RWPE2 (cell line): ENCODE measurements at regions not wholly inside any gene's neighbourhood (a gene's known extent, or its start where the extent isn't known, plus 50 kb on each side); places are given as distances from the start of the nearest gene placed in this dataset.

Source experiments
- ATAC-seq: fragments of 200-7000 bp; cut with Tn5 transposase; 3 replicates; pipeline ENCODE4 v1.9.1; 2021; ENCODE audit warnings: low read depth
- DNase-seq: peaks from one replicate; pipeline ENCODE4 v3.0.0-alpha.2; 2020; ENCODE audit warnings: low spot score
- H3K27ac ChIP-seq: fragments of 450-650 bp; 2 replicates; pipeline ENCODE4 v1.5.1; 2017; ENCODE audit warnings: mild to moderate bottlenecking; ENCODE audit not compliant: poor library complexity, severe bottlenecking
- H3K27me3 ChIP-seq: fragments of 250-450 bp; sonication (Bioruptor Pico); 2 replicates; pipeline ENCODE4 v1.5.1; 2021; ENCODE audit warnings: mild to moderate bottlenecking, moderate library complexity; ENCODE audit not compliant: insufficient read depth, poor library complexity, severe bottlenecking
- H3K36me3 ChIP-seq: fragments of 250-450 bp; sonication (Bioruptor Pico); 2 replicates; pipeline ENCODE4 v1.5.1; 2020; ENCODE audit warnings: low read depth, mild to moderate bottlenecking, moderate library complexity
- H3K4me1 ChIP-seq: fragments of 250-450 bp; sonication (Bioruptor Pico); 2 replicates; pipeline ENCODE4 v1.5.1; 2021; ENCODE audit warnings: mild to moderate bottlenecking, moderate library complexity; ENCODE audit not compliant: insufficient read depth, poor library complexity, severe bottlenecking
- H3K4me3 ChIP-seq: fragments of 250-450 bp; sonication (Bioruptor Pico); 2 replicates; pipeline ENCODE4 v1.5.1; 2021; ENCODE audit warnings: mild to moderate bottlenecking, moderate library complexity; ENCODE audit not compliant: severe bottlenecking
- H3K9me3 ChIP-seq: fragments of 250-450 bp; sonication (Bioruptor Pico); 2 replicates; pipeline ENCODE4 v1.5.1; 2021; ENCODE audit warnings: mild to moderate bottlenecking, moderate library complexity; ENCODE audit not compliant: severe bottlenecking
- CTCF ChIP-seq: fragments of 450-650 bp; IDR thresholded peaks from one replicate; pipeline ENCODE4 v1.5.1; 2017; ENCODE audit warnings: mild to moderate bottlenecking, moderate library complexity; ENCODE audit not compliant: poor library complexity, severe bottlenecking

DNA sequence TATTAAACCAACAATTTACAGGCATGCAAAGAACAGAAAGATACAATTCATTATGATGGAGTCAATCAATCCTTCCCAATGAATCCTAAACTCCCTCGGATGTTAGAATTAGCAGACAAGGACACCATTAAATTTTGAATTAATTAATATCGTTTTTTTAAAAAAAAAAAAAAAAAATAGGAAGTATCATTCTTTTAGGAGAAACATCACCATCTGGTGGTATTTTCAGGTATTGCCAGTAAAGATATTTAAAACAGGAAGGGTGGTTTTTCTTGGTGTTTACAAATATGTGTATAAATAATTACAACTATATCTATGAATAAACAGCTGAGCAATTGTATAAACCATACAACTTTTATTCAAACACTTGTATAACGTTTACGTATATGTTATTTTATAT lies 564.4 kb downstream of the HAO1 start:
- Histone ChIP-seq H3K27me3 (no peaks in the 10 kb centered on the region), H3K27ac (no peak overlapping the region), H3K4me1 (peaks cover 13% of the 10 kb centered on the region), H3K36me3 (no peaks in the 10 kb centered on the region), H3K4me3 (no peak overlapping the region), H3K9me3 (no peaks in the 10 kb centered on the region)
- DNase-seq = no peak
- peak; percentile 84 for TF ChIP-seq CTCF
- ATAC-seq = no peak

DNA sequence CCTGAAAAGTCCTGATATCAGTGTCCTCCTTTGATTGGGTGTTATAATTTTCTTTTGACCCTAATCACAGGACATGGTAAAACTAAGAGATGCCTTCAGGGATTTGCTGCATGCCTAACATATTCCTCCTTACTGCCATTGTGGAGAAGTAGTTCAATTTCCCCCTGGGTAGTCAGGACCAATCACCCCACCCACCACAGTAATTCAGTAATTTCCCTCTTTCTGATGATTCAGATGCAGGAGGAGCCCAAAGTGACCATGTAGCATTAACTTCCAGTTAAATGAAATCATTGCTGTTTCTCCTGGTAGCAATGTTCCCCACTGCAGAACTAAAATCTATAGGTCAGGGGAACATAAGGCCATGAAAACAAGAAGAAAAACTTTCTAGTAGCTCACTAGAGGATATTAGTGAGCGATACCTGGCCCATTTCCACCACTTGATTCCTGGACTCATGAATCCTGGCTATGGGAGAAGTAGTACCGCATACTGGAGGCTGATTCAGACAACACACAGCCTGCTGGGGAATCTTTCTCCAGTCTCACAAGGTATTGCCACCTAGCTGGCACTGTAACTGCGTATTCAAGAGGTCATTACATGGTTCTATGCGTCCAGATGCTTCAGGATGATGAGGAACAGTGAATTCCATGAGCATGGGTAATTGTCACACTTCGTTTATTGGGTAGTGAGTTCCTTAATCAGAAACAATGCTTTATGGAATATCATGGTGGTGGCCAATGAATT lies 561.2 kb downstream of the HAO1 start:
- Histone ChIP-seq H3K27me3 (no peaks in the 10 kb centered on the region), H3K4me3 (no peak overlapping the region), H3K36me3 (no peaks in the 10 kb centered on the region)

GRCh38 chr20:7379621-7380220 lies 560.5 kb downstream of the HAO1 start:
- H3K27ac ChIP-seq = no peak overlapping the region
- H3K27me3 ChIP-seq = no peaks in the 10 kb centered on the region
- H3K36me3 ChIP-seq = no peaks in the 10 kb centered on the region
- ATAC-seq (peak; percentile 66; the same call in 1 of the 3 replicates), DNase-seq (no peak)
- H3K4me1 ChIP-seq = no peaks in the 10 kb centered on the region
- no peak overlapping the region for H3K4me3 ChIP-seq
- H3K9me3 ChIP-seq = no peaks in the 10 kb centered on the region
- no peak for TF ChIP-seq CTCF

More for the DNA sequence above, 561.2 kb downstream of the HAO1 start:
- Histone ChIP-seq H3K4me1 (no peaks in the 10 kb centered on the region), H3K9me3 (no peaks in the 10 kb centered on the region), H3K27ac (no peak overlapping the region)
- no peak for ATAC-seq
- no peak for TF ChIP-seq CTCF
- DNase-seq = no peak

DNA sequence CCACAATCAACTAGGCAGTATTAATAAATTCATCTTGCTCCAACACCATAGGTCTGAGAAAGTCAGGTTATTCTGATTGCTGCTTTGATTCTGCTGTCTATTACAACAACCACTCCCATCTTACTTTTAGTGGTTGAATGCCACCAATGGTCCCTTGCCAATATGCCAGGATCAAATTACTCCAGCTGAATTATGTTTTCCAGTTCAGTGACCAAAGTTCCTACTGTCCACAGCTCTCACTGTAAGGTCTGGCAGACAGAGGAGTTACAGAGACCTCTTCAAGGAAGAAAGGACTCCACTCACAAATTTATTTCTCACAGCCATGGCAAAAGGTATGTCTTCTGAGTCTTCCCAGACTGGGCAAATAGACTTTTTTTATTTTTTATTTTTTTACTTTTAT lies 557.0 kb downstream of the HAO1 start:
- Histone ChIP-seq H3K36me3 (no peaks in the 10 kb centered on the region), H3K4me1 (no peaks in the 10 kb centered on the region), H3K27me3 (no peaks in the 10 kb centered on the region), H3K9me3 (no peaks in the 10 kb centered on the region), H3K27ac (no peak overlapping the region), H3K4me3 (no peak overlapping the region)
- DNase-seq = no peak
- no peak for TF ChIP-seq CTCF
- no peak for ATAC-seq

GRCh38 chr20:7387638-7388193 lies 552.5 kb downstream of the HAO1 start:
- no peak overlapping the region for H3K27ac ChIP-seq
- H3K36me3 ChIP-seq = no peaks in the 10 kb centered on the region
- no peaks in the 10 kb centered on the region for H3K4me1 ChIP-seq
- no peak for ATAC-seq
- DNase-seq = no peak
- no peaks in the 10 kb centered on the region for H3K27me3 ChIP-seq
- no peak overlapping the region for H3K4me3 ChIP-seq
- no peak for TF ChIP-seq CTCF
- no peaks in the 10 kb centered on the region for H3K9me3 ChIP-seq
